ENCODE measurements at regions not wholly inside any gene's neighbourhood (a gene's known extent, or its start where the extent isn't known, plus 50 kb on each side); places are given as distances from the start of the nearest gene placed in this dataset.
"Not testable (repeated sequence)": the region's sequence is repeated elsewhere in the genome, so short reads cannot be mapped to it uniquely, and the experiment has no call there.

DNA sequence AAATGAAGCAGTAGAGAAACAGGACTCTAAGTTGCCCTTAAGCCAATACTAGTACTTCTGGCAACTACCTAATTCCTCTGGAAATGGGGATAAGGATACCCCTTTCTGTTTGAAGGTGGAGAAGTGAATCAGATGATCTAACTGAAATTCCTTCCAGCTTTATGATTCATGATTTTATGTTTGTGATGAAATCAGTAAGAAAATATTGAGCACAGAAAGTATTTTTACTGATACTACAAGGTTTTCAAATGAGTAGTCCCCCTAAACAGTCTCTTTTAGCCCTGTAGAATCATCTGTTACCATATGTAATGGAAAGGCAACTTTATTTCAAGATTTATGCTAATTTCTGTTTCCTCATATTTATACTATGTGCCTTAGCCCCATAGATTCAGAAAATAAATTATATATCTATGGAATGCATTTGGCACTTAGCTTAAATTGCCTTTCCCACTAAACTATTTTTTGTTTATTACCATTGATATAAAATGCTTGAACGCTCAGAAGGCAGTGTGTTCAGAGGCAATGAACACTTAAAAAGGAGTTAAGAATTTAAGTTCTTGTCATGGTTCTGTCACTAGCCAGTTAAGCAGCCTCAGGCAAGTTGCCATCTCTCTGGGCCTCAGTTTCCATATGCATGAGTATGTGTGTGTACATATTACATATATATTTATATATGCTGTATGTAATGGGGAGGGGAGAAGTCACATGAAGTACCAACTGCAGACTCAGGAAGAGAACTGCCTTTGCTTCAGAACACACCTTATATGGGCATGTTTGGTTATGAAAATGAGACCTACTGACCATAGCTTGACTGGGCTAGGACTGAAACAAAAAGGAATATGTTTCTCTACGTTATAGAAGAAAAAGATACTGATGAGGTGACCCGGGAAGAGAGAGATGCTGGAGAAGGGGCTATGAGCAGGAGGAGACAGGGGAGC lies 97.7 kb downstream of the CDC42EP3 start:
- Histone ChIP-seq H3K4me1 (no peaks in the 10 kb centered on the region), H3K9me3 (no peaks in the 10 kb centered on the region), H3K27me3 (ENCODE audit: low read depth) (no peaks in the 10 kb centered on the region), H3K36me3 (replicated peaks) (no peaks in the 10 kb centered on the region), H3K4me3 (no peak overlapping the region)
- DNase-seq (ENCODE audit: low spot score in 2 of 2): no peak
- in situ Hi-C loops (cut with MboI; ENCODE audit: low sequenced_read_pairs): no loop called here

DNA sequence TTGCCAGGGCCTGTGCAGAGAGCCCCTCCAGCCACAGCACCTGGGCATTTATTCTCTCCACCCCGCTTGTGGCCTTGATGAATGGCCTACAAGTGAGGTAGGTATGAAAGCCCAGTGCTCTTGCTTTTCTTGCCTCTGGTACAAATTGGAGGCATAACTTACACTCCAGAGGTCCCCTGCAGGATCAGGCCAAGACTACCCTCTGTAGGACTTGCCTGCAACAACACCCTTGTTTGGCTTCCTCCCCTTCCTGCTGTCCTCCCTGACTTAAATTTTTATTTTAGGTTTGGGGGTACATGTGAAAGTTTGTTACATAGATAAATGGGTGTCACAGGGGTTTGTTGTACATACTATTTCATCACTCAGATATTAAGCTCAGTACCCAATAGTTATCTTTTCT lies 95.7 kb downstream of the CDC42EP3 start:
- Histone ChIP-seq H3K4me1 (no peaks in the 10 kb centered on the region), H3K27me3 (ENCODE audit: low read depth) (no peaks in the 10 kb centered on the region), H3K4me3 (no peak overlapping the region), H3K36me3 (replicated peaks) (no peaks in the 10 kb centered on the region), H3K9me3 (no peaks in the 10 kb centered on the region)
- no peak for DNase-seq (ENCODE audit: low spot score in 2 of 2)
- in situ Hi-C loops (cut with MboI; ENCODE audit: low sequenced_read_pairs): no loop called here

DNA sequence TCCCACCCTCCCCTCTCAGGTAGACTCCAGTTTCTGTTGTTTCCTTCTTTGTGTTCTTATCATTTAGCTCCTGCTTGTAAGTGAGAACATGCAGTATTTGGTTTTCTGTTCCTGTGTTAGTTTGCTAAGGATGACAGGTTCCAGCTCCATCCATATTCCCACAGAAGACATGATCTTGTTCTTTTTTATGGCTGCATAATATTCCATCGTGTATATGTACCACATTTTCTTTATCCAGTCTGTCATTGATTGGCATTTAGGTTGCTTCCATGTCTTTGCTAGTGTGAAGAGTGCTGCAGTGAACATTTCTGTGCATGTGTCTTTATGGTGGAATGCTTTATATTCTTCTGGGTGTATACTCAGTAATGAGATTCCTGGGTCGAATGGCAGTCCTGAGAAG lies 95.2 kb downstream of the CDC42EP3 start:
- H3K36me3 ChIP-seq (replicated peaks); H3K27me3 ChIP-seq (ENCODE audit: low read depth); H3K9me3 ChIP-seq; DNase-seq (ENCODE audit: low spot score in 2 of 2); H3K4me1 ChIP-seq; H3K4me3 ChIP-seq; in situ Hi-C loops (cut with MboI; ENCODE audit: low sequenced_read_pairs): not testable (repeated sequence)

DNA sequence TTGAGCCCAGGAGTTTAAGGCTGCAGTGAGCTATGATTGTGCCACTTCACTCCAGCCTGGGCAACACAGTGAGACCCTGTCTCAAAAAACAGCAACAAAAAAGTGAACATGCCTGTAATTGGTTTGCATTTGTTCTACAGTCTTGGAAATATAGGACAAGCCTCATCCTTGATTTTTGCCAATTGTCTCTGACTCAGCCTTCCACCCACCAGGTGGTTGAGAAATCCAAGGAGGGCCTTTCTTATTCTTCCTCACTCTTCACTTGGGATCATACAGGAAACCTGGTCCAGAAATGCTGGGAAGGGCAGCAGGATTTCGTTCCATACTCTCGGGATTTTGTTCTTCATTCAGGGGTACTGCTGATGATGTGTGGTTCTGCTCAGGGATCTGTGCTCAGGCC lies 94.6 kb downstream of the CDC42EP3 start:
- in situ Hi-C loops (cut with MboI; ENCODE audit: low sequenced_read_pairs): no loop called here

DNA sequence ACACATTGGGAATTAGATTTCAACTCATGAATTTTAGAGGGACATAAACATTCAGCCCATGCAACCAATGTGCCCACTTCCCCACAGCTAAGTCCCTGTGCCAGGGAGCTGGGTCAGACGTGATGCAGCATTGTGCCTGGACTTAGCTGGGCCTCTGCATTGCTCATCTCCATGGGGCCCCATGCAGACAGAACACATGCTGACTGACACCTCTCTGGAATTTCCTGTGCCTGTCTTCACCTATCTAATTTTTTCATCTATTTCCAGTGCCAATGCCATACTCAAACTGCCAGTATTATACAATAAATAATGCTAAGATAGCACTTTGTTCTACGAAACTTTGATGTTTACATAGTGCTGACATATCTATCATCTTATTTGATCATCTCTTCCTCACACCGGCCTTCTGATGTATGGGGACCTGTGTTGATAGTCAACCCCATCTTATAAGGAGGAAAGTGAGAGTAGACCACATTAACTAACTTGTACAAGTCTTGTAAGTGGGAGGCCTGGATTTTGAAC lies 92.2 kb downstream of the CDC42EP3 start:
- in situ Hi-C loops (cut with MboI; ENCODE audit: low sequenced_read_pairs): no loop called here
- DNase-seq (ENCODE audit: low spot score in 2 of 2): no peak
- no peaks in the 10 kb centered on the region for H3K9me3 ChIP-seq

More for the DNA sequence above, 94.6 kb downstream of the CDC42EP3 start:
- Histone ChIP-seq H3K9me3 (no peaks in the 10 kb centered on the region), H3K4me3 (no peak overlapping the region), H3K27me3 (ENCODE audit: low read depth) (no peaks in the 10 kb centered on the region), H3K36me3 (replicated peaks) (no peaks in the 10 kb centered on the region), H3K4me1 (no peaks in the 10 kb centered on the region)
- DNase-seq (ENCODE audit: low spot score in 2 of 2): no peak

DNA sequence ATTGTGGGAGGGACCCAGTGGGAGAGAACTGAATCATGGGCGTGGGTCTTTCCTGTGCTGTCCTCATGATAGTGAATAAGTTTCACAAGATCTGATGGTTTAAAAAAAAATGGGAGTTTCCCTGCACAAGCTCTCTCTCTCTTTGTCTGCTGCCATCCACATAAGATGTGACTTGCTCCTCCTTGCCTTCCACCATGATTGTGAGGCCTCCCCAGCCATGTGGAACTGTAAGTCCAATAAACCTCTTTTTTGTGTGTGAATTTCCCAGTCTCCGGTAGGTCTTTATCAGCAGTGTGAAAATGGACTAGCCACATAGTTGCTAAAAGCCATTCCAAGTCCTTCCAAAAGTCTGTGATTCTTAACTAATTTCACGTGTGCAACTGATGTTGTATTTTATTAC lies 91.5 kb downstream of the CDC42EP3 start:
- H3K4me1 ChIP-seq; in situ Hi-C loops (cut with MboI; ENCODE audit: low sequenced_read_pairs): not testable (repeated sequence)

More for the DNA sequence above, 92.2 kb downstream of the CDC42EP3 start:
- no peaks in the 10 kb centered on the region for H3K27me3 ChIP-seq (ENCODE audit: low read depth)
- no peak overlapping the region for H3K4me3 ChIP-seq
- peaks cover under 1% of the 10 kb centered on the region; the same call in 1 of the 2 replicates for H3K4me1 ChIP-seq
- no peaks in the 10 kb centered on the region for H3K36me3 ChIP-seq (replicated peaks)

DNA sequence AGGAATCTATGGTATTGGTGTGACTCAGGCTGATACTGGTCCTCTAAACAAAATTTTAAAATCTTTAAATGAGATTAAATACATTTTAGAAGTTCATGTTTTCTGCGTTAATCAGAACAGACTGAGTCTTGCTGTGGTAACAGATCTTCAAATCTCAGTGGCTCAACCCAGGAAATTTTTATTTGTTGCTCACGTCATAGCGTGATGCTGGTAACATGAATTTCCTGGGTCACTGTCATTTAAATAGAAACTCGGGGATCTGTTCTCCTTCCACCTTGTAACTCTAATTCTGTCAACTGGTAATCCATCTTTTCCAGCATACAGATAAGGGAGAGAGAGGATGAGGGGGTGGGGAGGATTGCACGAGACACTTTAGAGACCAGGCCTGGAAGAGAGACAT lies 90.0 kb downstream of the CDC42EP3 start:
- H3K27me3 ChIP-seq (ENCODE audit: low read depth): 0 out of 2 replicates have a peak, but pooled peaks cover 2% of the 10 kb centered on the region
- DNase-seq (ENCODE audit: low spot score in 2 of 2): no peak
- H3K36me3 ChIP-seq (replicated peaks): no peaks in the 10 kb centered on the region
- H3K4me3 ChIP-seq: no peak overlapping the region
- no peaks in the 10 kb centered on the region for H3K9me3 ChIP-seq
- peaks cover 8% of the 10 kb centered on the region for H3K4me1 ChIP-seq
- in situ Hi-C loops (cut with MboI; ENCODE audit: low sequenced_read_pairs): no loop called here

More for the DNA sequence above, 91.5 kb downstream of the CDC42EP3 start:
- not testable (repeated sequence) for H3K36me3 ChIP-seq (replicated peaks); H3K4me3 ChIP-seq; DNase-seq (ENCODE audit: low spot score in 2 of 2); H3K9me3 ChIP-seq; H3K27me3 ChIP-seq (ENCODE audit: low read depth)

DNA sequence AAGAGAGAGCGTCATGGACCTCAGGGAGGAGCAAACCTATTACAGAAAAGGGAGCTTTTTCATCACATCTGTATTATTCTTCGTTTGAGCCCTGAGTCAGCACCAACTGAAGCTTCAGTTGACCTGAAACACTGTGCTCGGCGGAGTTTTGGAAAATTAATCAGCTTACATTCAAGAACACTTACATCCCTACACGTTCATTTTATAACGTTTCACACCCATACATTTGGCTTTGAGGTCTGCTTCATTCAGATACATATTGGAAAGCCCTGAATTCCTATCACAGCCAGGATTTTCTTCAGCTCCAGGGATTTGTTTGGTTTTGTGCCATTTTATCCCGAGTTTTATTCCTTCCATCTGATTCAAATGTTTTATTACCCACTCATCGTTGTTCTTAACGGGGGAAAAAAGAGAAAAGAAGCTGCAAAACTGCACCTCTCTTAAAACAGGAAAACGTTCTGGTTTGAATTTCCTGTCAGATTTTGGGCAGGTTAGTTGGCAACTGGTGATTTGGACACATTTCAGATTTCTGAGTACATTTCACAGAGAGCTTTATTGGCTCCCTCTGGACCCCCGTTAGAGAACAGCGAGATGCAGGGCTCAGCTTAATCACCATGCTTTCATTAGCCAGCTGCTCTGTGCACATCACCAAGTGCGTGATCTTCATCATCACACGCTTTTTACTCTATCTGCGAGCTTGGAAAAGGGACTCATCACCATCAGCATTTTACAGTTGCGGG lies 88.8 kb downstream of the CDC42EP3 start:
- H3K4me3 ChIP-seq: no peak overlapping the region

DNA sequence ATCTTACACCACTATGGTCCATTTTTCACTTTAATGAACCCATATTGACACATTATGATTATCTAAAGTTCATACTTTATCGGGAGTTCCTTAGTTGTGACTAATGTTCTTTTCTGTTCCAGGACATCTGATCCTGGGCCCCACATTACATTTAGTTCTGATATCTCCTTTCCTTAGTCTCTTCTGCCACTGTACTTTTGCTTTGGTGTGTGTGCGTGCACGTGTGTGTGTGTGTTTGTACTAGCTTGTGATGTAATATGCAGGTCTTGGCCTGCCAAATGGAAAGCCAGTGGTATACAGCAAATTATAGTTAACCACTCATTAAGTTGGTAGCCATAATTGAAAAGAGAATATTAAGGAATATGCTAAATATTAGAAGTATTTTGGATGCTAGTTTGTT lies 88.0 kb downstream of the CDC42EP3 start:
- H3K27me3 ChIP-seq (ENCODE audit: low read depth): 0 out of 2 replicates have a peak, but pooled peaks cover 2% of the 10 kb centered on the region
- no peaks in the 10 kb centered on the region for H3K9me3 ChIP-seq
- peaks cover 16% of the 10 kb centered on the region for H3K4me1 ChIP-seq
- in situ Hi-C loops (cut with MboI; ENCODE audit: low sequenced_read_pairs): no loop called here
- H3K4me3 ChIP-seq: no peak overlapping the region
- H3K36me3 ChIP-seq (replicated peaks): no peaks in the 10 kb centered on the region
- no peak for DNase-seq (ENCODE audit: low spot score in 2 of 2)

More for the DNA sequence above, 88.8 kb downstream of the CDC42EP3 start:
- Histone ChIP-seq H3K27me3 (ENCODE audit: low read depth) (0 out of 2 replicates have a peak, but pooled peaks cover 2% of the 10 kb centered on the region), H3K4me1 (peaks cover 16% of the 10 kb centered on the region), H3K36me3 (replicated peaks) (no peaks in the 10 kb centered on the region), H3K9me3 (no peaks in the 10 kb centered on the region)
- no peak for DNase-seq (ENCODE audit: low spot score in 2 of 2)
- in situ Hi-C loops (cut with MboI; ENCODE audit: low sequenced_read_pairs): no loop called here

DNA sequence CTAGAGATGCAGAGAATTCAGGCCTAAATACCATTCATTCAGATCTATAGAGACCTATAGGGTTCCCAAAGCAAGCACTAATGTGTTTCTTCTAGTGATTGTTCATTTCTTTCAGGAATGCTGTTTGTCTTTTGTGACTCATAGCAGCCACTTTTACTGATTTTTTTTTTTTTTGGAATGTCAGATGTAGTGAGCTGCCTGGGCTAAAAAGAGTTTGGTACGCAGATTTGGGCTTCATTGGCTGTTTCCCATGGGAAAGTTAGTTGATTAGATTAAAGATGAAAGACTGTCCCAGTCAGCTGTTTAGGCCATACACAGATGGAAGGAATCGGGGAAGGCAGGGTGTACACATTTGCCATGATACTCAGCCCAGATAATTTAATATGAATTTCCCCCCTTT lies 87.6 kb downstream of the CDC42EP3 start:
- no peak overlapping the region for H3K4me3 ChIP-seq
- 0 out of 2 replicates have a peak, but pooled peaks cover 2% of the 10 kb centered on the region for H3K27me3 ChIP-seq (ENCODE audit: low read depth)
- in situ Hi-C loops (cut with MboI; ENCODE audit: low sequenced_read_pairs): no loop called here
- H3K4me1 ChIP-seq: peaks cover 16% of the 10 kb centered on the region
- H3K9me3 ChIP-seq: no peaks in the 10 kb centered on the region
- H3K36me3 ChIP-seq (replicated peaks): no peaks in the 10 kb centered on the region
- no peak for DNase-seq (ENCODE audit: low spot score in 2 of 2)

DNA sequence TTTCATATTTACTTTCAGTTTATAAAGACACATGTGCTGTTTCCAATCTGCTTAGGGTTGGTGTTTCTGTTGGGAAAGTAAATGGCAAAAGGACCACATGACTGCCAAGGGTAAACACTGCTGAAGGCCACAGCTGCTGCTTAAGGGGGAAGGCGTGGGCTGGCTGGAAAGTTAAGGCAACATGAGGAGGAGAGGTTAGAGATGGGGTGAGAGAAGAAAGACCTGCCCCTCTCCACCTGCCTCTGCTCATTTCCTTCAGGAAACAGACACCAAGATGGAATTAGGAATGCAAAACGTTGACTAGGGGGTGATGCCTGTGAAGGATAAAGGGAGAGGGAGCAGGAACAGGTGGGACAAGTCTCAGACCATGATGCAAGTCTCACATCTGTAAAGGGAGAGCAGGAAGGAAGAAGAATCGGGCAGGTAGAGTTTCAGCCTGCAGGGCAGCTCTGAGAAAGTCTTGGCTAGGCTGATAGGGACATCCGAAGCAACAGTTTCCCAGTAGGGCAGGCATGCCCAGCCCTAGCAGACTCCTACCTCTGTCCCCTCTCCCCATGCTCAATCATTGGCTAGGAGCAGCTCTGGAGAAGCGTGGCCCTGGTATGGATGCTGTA lies 86.0 kb downstream of the CDC42EP3 start:
- 0 out of 2 replicates have a peak, but pooled peaks cover 2% of the 10 kb centered on the region for H3K27me3 ChIP-seq (ENCODE audit: low read depth)
- in situ Hi-C loops (cut with MboI; ENCODE audit: low sequenced_read_pairs): no loop called here
- H3K4me1 ChIP-seq: peaks cover 16% of the 10 kb centered on the region
- no peak for DNase-seq (ENCODE audit: low spot score in 2 of 2)
- no peaks in the 10 kb centered on the region for H3K36me3 ChIP-seq (replicated peaks)
- no peak overlapping the region for H3K4me3 ChIP-seq
- H3K9me3 ChIP-seq: no peaks in the 10 kb centered on the region

DNA sequence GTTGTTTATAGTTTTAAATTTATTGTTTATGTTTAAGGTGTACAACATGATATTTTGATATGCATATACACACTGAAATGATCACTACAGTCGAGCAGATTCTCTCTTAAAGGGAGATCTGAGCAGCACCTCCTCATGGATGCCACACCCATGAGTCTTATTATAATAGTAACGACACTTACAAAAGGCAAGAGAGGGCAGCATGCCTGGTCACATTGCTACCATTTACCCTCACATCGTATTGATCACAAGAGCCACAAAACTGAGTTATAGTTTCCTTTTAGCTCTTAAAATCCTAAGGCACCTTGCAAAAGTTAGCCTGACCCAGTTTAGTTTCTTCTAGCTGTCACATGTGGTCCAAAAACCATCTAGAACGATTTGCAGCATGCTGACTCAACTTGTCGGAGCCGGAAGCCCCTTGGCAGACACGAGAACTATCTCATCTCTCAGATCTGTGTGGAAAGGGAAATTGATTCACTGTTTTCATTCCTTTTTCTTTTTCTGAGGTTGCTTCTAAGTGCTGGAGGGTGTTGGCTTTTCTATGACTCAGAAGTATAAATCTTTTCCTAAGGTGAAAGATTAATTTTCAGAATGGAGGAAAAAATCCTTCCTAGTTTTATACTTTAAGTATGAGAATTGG lies 85.3 kb downstream of the CDC42EP3 start:
- Histone ChIP-seq H3K4me3 (no peak overlapping the region), H3K4me1 (peaks cover 16% of the 10 kb centered on the region), H3K36me3 (replicated peaks) (no peaks in the 10 kb centered on the region), H3K27me3 (ENCODE audit: low read depth) (0 out of 2 replicates have a peak, but pooled peaks cover 2% of the 10 kb centered on the region), H3K9me3 (no peaks in the 10 kb centered on the region)
- no peak for DNase-seq (ENCODE audit: low spot score in 2 of 2)
- in situ Hi-C loops (cut with MboI; ENCODE audit: low sequenced_read_pairs): no loop called here

Measured in HAP-1 (cell line).